ENCODE measurements at regions not wholly inside any gene's neighbourhood (a gene's known extent, or its start where the extent isn't known, plus 50 kb on each side); places are given as distances from the start of the nearest gene placed in this dataset.
"Not testable (repeated sequence)": the region's sequence is repeated elsewhere in the genome, so short reads cannot be mapped to it uniquely, and the experiment has no call there.

GRCh38 chr5:103706939-103707682, 144.5 kb upstream of the NUDT12 start:
- no peak for DNase-seq

DNA sequence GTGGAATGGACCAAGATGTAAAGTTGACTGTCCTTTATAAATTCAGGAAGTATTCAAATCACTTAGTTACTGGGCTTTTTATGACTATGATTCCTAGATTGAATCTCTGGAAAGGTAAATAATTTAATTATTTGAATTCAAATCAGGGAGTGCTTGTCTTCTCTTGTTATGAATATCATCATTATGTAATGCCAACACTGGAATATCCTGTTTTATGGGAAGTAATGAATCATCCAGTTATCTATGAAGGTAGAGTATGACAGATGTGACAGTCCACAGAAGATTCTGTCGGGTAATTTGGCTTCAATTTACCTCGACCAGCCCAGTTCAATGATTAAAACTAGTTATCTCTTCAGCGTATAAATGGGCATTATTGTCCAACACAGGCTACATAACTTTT, 141.0 kb upstream of the NUDT12 start:
- no peak for DNase-seq

GRCh38 chr5:103693517-103693916, 130.9 kb upstream of the NUDT12 start:
- DNase-seq, result no peak

DNA sequence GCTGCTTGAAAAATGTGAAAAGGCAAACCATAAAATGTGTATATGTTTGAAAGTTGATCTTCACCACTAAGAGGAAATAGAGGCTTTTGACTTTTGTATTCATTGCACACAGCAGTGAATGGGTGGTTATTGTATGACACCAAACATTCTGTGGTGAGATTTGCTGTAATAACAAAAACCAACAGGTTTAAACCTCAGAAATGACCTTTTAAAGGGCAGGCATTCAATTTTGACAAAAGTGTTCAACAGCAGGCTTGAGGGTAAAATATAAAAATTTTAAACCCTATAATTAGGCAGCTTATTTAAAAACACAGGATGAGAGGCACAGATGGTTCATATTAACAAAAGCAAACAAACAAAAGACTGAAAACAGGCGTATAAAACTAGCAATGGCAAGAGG, 128.1 kb upstream of the NUDT12 start:
- DNase-seq, result no peak

- DNase-seq, result no peak
Measured at GRCh38 chr5:103679873-103680272, 117.3 kb upstream of the NUDT12 start.

DNA sequence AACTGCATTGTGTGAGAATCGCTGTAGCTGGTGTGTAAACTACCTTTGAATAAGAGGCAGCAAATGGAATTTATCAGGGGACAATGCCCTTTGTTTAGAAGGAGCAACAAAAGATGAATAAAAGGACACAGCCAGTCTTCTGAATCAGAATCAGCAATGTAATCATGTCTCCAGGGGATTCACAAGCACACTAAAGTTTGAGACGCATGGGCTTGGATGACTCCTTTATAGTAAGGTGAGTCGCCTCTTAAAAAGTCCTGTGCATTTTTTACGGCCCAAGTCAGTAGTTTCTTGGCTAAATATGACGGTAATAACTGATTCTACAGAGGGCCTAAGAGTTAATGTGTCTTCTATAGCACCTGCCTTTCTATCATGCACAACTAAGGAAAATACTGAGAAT, 113.6 kb upstream of the NUDT12 start:
- DNase-seq, result not testable (repeated sequence)

DNA sequence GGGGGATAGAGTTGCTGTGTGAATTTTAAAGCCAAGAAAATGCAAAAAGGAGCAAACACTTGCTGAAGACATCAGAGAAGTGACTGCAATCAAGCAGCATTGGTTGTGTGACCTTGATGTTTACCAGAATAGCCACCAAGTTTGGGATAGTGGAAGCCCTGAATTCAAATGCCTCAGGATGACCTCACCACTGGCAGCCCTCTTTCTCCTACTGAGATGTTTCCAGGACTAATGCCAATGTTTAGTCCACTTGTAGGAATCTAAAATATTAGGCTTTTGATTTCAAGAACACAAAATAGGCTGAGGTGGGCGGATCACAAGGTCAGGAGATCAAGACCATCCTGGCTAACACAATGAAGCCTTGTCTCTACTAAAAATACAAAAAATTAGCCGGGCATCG, 112.2 kb upstream of the NUDT12 start:
- no peak for DNase-seq

DNA sequence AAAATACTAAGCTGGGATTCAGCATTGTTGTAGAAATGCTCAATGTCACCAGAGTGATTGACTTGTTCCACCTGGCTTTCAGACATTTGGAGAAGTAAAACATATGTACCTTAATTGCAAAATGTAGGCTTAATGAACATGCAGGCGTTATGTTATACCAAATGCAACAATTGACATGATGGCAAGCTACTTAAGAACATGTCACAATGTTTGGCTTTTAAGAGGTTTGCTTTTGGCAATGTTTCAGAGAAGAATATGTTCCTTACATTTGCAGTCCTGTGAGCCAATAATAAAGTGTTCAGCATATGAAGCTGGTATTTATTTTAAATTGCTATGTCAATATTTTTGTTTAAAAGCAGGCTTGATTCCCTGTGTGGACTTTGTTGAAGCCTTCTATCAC, 111.7 kb upstream of the NUDT12 start:
- no peak for DNase-seq

- no peak for DNase-seq
Measured at GRCh38 chr5:103669615-103670014, 107.0 kb upstream of the NUDT12 start.

DNA sequence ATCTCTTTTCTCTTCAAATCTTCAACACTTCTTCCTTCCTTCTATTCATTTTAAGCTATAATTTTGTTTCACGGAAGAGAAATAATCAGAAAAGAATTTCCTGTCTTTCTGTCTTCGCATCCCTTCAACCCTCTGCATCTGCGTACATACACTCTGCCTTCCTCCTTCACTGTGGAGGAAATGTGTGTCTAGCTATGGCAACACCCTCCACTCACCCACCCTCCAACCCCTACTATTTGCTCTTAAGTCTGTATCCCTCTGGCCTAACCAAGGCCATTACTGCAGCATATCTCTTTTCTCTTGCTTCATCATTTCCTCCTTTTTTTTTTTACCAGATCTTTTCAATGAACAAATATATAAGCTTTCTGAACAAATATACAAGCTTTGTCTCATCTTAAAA, 105.7 kb upstream of the NUDT12 start:
- DNase-seq, result no peak

GRCh38 chr5:103667068-103667467, 104.5 kb upstream of the NUDT12 start:
- DNase-seq, result no peak

DNA sequence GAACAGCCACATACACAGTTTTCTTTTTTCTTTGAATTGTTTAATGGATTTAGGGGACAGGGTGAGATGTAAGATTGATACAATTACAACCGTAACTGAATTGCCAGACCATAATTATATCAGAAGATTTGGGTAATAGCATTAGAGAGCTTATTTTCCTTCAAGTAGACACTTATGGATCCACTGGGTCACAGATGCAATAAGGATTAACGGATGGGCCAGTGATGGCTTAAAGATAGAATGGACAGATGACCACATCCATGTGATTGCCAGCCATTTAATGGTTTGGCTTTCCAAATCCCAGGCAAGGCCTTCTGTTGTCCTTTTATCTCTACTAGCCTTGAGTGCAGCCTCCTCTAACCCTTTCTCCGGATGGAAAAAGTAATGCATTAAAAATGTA, 94.7 kb upstream of the NUDT12 start:
- no peak for DNase-seq

DNA sequence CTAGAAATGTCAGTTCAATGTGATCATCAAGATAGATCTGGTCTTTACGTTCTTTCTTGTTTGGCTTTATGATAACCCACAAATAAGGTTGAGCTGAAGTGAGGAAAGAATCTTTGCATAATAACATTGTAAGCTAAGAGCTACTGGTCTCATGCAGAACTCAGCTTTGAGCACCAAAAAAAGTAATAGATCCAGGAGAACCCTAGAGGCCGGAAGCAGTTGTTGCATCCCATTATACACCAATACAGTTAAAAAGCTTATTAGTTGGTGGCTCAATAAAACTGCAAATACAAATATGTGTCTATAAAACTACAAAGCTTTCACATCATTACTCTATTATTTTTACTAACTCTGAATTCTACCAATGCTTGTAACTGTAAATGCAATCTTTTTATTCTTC, 85.5 kb upstream of the NUDT12 start:
- no peak for DNase-seq

DNA sequence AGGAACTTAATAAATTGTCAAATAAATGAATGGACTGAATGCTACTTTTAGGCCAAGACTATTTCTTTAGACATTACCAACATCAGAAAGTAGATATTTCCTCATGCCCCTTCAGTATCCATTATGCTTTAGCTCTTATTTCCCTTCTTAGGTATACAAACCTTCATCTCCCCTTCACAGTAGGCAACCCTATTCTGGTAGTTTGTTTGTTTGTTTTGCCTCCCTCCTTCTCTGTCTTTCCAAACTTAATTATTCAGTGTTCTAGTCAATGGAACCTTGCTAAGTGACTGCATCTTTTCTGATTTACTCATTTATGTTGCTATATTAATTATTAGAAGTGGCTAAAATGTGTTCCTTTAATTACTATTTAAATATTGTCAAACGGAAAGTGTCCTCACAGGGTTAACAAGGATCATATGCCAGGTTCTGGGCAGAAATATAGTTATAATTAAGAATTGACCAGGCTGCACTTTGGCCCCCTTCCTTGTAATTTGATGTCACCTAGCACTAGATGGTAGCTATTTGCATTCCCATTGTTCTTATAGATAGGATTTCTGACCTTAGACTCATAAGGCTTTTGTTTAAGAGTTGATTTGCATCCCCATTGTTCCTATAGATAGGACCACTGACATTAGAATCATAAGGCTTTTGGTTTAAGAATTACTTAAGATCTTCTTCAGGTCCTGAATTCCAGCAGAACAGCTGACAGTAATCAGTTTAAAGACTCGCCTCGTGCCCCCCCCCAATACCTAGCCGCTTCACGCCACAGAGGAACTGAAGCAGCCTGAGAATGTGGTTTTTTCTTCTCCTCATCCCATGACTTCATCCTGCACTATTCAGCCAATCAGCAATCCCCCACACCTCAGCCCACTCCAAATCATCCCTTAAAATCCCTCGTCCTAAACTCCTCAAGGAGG, 84.4 kb upstream of the NUDT12 start:
- DNase-seq, result no peak

- DNase-seq, result no peak
Measured at GRCh38 chr5:103645816-103646215, 83.2 kb upstream of the NUDT12 start.

DNA sequence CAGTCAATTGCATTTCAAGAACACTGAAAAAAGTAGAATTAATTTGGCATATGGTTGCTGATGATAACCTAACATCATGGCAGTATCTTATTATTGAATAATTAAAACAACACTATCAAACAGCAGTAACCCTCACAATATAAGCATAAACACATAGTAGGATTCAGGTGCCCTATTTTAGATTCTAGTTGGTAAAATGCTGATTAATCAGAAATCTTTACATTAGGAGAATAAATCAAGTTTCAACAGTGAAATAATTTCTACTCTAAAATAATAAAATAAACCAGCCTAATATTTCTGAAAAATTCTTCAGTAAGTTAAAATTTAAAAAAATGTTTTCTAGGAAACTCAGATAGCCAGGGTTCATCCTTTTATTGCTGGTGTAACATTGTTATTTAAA, 76.4 kb upstream of the NUDT12 start:
- DNase-seq, result no peak

DNA sequence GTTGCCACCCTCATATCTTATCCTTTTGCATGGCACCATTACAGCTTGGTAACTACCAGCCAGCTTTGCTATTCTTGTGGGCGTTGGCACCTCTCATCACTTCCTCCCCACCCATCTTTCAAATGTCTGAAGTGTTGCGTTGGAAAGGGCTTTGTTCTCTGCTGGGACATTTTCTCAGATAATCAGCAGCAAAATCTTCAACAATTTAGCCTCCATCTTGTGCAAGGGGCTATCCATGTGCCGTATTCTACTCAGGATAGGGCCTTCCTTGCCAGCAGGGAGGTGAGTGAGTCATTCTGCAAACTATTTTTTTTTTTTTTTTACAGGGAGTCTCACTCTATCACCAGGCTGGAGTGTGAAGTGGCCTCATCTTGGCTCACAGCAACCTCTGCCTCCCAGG, 62.1 kb upstream of the NUDT12 start:
- DNase-seq, result no peak

DNA sequence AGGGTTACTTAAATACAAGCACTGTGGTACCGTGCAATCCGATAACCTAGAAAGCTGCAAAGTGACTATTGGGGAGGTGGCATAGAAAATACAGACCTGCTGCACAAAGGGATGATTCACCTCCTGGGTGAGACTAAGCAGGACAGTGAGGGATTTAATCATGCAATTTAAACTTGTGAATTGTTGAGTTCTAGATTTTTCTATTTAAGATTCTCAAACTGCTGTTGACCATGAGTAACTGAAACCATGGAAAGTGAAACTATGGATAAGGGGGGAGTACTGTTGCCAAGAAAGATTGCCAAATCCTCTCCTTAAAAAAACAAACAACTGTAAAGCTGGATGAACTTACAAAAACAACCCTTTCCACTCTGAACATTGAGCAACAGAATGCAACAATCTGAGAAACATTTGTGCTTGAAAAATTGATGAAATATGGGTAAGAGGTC, 61.5 kb upstream of the NUDT12 start:
- DNase-seq, result no peak

DNA sequence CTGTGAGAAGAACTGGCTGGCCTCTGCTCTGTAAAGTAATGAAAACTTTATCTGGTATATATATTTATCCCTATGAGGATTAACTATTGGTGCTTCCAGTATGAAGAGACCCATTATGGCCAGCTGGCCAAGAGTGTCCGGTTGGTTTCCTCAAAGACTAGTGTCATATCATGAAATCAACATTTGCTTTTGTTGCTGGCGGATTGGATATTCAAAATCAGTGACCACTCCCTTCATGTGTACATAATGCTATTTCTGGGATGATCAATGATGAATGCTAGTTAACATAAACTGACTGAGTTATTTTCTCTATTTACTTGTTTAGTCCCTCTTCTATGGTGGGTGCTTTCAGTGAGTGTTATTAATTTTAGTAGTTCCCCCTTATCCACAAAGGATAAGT, 60.8 kb upstream of the NUDT12 start:
- no peak for DNase-seq

DNA sequence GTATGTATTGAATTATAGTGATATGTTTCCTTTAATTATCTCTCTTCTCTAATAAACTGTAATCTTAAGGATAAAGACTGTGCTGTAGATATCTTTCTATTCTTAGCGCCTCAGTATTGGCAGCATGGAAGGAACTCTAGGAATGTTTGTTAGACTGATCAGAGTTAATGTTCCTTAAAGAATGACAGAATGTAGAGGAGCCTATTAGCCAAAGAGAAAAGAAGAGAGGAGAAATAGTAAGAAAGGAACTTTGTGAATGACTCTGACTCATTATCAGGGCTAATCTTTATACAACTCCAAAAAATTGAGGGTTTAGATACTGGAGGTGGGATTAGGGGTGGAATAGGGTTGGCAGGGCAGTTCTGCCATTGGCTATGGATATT, 59.0 kb upstream of the NUDT12 start:
- DNase-seq, result no peak

- DNase-seq, result no peak
Measured at GRCh38 chr5:103620851-103621547, 58.4 kb upstream of the NUDT12 start.

DNA sequence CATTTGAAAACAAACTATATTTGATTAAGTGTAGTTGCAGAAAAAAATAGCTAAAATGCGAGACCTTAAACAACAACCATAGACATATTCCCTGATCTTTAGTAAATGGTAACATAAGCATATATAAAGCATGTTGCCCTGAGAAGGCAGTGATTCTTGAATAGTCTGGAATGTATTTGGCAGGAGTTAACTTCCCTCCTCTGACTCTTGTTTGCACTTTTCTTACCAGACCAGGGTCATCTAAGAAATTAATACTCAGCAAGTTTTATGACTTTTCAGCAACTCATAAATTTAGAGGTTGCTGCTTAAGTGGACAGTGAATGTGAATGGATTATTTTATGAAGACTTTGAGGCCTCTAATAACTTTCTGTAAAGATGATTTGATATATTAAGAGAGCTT, 55.3 kb upstream of the NUDT12 start:
- no peak for DNase-seq

- no peak for DNase-seq
Measured at GRCh38 chr5:103617090-103617489, 54.5 kb upstream of the NUDT12 start.

DNA sequence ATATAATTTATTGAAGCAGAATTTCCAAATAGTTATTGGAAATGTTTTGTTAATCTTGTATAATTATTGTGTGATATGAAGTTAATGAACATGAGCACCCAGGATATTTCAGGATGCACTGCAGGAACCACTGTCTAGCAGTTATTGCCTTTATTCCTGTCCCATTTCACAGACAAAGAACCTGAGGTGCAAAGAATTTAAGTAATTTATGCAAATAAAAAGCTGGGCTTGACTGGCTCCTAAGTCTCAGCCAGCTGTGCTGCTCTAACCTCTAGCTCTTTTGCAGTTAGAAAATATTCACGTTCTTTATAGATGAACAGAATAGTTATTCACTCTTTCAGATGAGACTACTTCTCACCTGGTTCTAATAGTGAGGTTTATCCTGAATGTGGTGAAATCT, 50.0 kb upstream of the NUDT12 start:
- DNase-seq, result no peak
